ENCODE measurements at regions not wholly inside any gene's neighbourhood (a gene's known extent, or its start where the extent isn't known, plus 50 kb on each side); places are given as distances from the start of the nearest gene placed in this dataset.

DNA sequence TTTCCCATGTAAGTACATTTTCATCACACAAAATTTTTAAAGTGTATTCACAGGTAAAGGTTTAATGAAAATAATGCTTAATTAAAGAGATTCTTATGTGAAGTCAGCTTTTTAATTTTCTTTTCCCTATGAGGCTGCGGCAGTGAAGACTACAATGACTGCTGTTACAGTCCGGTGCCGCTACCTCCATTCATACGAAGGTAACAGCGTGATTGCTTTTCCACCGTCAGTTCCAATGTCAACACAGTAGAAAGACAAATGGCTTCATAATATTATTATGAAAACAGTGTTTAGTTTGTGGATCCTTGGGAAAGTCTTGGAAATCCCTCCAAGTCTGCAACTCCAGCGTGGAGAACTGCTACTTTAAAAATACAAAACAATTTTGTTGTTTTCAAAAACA is 254.9 kb upstream of the NRIP1 start:
- H3K36me3 ChIP-seq = no peaks in the 10 kb centered on the region
- no peaks in the 10 kb centered on the region for H3K9me3 ChIP-seq
- H3K27me3 ChIP-seq = no peaks in the 10 kb centered on the region
- no peaks in the 10 kb centered on the region for H3K4me1 ChIP-seq
- H3K4me3 ChIP-seq = no peak overlapping the region
- WGBS, 2 donors (ENCODE audit: low coverage in 1 of 2) = 44 to 75% methylated on average over 6 to 7 of the region's 7 CpGs
- TF ChIP-seq POLR2AphosphoS5 (IDR thresholded peaks at IDR 0.05) = no peak
- no peak for ATAC-seq
- H3K27ac ChIP-seq = no peak overlapping the region

DNA sequence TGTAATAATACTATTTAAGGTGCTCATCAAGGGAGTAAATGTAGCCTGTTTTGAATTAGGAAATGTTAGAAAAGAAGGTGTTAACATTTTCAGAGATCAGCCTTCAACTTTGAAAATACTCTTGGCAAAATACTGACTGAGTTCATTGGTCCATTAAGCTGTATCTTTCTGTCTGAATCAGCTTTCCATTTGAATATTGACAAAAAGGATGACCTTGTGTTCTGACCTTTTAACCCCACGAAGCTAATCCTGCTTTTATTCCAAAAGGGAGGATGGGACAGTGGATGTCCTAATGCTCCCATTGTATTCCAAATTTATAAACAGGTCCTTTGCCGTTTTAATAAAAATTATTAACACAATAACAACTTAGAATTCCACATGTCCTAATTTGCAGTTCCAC is 259.7 kb upstream of the NRIP1 start:
- no peak for TF ChIP-seq POLR2AphosphoS5 (IDR thresholded peaks at IDR 0.05)
- TF ChIP-seq, protein P1, sequence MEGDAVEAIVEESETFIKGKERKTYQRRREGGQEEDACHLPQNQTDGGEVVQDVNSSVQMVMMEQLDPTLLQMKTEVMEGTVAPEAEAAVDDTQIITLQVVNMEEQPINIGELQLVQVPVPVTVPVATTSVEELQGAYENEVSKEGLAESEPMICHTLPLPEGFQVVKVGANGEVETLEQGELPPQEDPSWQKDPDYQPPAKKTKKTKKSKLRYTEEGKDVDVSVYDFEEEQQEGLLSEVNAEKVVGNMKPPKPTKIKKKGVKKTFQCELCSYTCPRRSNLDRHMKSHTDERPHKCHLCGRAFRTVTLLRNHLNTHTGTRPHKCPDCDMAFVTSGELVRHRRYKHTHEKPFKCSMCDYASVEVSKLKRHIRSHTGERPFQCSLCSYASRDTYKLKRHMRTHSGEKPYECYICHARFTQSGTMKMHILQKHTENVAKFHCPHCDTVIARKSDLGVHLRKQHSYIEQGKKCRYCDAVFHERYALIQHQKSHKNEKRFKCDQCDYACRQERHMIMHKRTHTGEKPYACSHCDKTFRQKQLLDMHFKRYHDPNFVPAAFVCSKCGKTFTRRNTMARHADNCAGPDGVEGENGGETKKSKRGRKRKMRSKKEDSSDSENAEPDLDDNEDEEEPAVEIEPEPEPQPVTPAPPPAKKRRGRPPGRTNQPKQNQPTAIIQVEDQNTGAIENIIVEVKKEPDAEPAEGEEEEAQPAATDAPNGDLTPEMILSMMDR (IDR thresholded peaks at IDR 0.05) = no peak
- no peak for TF ChIP-seq EP300 (IDR thresholded peaks at IDR 0.05)
- TF ChIP-seq POLR2A (IDR thresholded peaks at IDR 0.05) = no peak
- H3K9me3 ChIP-seq = peaks cover 0 to 4% (median 0%) of the 10 kb centered on the region in 3 donors
- no peaks in the 10 kb centered on the region for H3K4me1 ChIP-seq
- no peak overlapping the region for H3K27ac ChIP-seq
- no peak overlapping the region for H3K4me3 ChIP-seq
- ATAC-seq = no peak
- H3K36me3 ChIP-seq = no peaks in the 10 kb centered on the region
- no peaks in the 10 kb centered on the region for H3K27me3 ChIP-seq
- WGBS, 2 donors (ENCODE audit: low coverage in 1 of 2) = 57 to 62% methylated on average over 2 of the region's 2 CpGs

DNA sequence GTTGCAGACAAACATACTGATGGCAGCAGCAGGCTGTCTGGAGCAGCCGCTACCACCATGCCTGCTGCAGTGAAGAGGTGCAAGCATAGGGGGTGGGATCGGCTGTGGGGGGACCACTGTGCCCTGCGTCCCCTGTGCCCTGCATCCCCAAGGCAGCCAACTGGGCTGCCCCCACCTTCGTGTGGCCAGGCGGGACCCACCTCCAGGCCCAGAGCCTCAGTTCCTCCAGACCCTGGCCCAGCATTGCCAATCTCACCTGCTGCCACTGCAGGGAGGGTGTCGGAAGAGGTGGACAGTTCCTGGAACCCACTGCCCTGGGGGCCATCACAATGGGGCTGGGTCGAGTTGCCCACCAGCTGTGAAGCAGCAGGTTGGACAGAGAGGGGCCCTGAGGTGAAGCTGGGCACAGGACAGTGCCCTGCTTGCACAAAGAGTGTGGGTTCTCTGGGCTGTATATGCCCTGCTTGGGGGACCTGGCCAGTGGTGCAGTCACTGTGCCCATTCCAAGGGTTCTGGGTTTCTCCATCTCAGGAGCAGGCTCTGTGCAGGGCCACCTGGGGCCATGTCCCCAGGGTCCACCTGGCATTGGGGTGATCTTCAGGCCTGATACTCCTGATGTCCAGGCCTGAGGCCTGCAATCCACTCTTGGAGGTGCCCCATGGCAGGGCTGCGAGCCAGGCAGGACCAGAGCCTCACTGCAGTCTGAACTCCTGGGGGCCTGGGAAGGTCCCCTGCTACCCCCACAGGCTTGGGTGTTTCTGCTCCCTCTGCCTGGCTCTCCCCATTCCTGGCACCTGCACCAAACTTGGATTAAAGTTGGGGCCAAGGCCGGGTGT is 261.4 kb upstream of the NRIP1 start:
- Histone ChIP-seq H3K27me3 (no peaks in the 10 kb centered on the region), H3K4me3 (no peak overlapping the region), H3K36me3 (no peaks in the 10 kb centered on the region), H3K9me3 (peaks cover 0 to 4% (median 0%) of the 10 kb centered on the region in 3 donors), H3K4me1 (no peaks in the 10 kb centered on the region), H3K27ac (no peak overlapping the region)
- ATAC-seq = no peak
- no peak for TF ChIP-seq EP300 (IDR thresholded peaks at IDR 0.05)
- no peak for TF ChIP-seq POLR2A (IDR thresholded peaks at IDR 0.05)
- TF ChIP-seq, protein P1 (IDR thresholded peaks at IDR 0.05) = no peak
- TF ChIP-seq POLR2AphosphoS5 (IDR thresholded peaks at IDR 0.05) = no peak
- WGBS, 2 donors (ENCODE audit: low coverage in 1 of 2) = 96 to 100% methylated on average over 2 to 4 of the region's 9 CpGs

DNA sequence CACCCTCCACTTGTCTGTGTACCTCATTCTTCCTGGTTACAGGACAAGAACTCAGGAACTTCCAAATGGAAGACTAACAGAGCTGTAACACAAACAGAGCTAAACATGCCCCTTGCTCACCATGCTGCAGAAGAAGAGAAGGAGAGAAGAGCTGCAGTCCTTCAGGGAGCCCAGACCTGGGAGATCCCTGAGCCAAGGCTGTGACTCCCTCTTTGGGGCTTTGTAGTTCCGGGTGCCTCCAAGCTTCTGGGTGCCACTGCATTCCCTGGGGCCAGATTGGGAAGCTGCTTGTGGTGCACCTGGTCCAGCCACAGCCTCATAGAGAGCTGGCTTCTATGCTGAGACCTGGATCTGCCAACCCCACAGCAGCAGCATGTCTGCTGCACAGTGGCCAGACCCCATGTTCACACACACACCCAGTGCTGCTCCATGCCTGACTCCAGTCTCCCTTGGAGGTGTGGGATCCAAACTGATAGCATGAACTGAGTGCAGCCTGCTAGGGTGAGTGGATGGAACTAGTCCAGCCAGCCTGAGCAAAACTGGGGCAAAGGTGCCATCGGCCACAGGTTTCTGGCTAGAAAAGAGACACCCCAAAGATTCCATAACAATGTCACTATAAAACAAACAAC is 263.0 kb upstream of the NRIP1 start:
- WGBS, 2 donors (ENCODE audit: low coverage in 1 of 2) = 53 to 75% methylated on average over 1 of the region's 2 CpGs
- no peak for ATAC-seq
- peaks cover 0 to 4% (median 0%) of the 10 kb centered on the region in 3 donors for H3K9me3 ChIP-seq

DNA sequence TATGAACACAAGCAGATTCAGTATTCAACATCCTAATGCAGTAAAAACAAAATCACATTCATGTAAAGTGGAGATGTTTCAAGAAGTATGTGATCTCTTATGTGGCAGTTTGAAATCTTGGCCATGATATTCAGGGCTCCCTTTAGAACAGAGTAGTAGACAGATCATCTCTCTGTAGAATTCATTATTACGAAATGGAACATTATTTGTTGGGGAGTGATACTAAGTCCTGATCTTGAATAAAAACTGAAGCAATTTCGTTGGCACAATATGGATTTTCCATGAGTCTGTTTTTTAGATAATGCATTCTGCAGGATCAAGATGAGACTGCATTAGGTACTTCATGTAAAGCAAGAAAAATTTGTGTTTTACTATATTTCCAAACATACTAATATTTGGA is 264.4 kb upstream of the NRIP1 start:
- no peak for TF ChIP-seq EP300 (IDR thresholded peaks at IDR 0.05)
- no peak for TF ChIP-seq POLR2A (IDR thresholded peaks at IDR 0.05)
- WGBS, 2 donors (ENCODE audit: low coverage in 1 of 2) = 78 to 88% methylated on average over 2 of the region's 2 CpGs
- ATAC-seq = no peak

More for the DNA sequence above, 263.0 kb upstream of the NRIP1 start:
- H3K4me3 ChIP-seq = no peak overlapping the region
- H3K36me3 ChIP-seq = no peaks in the 10 kb centered on the region
- TF ChIP-seq POLR2AphosphoS5 (IDR thresholded peaks at IDR 0.05) (no peak), POLR2A (IDR thresholded peaks at IDR 0.05) (no peak), EP300 (IDR thresholded peaks at IDR 0.05) (no peak)
- TF ChIP-seq, protein P1 (IDR thresholded peaks at IDR 0.05) = no peak
- no peaks in the 10 kb centered on the region for H3K4me1 ChIP-seq
- no peaks in the 10 kb centered on the region for H3K27me3 ChIP-seq
- H3K27ac ChIP-seq = no peak overlapping the region

DNA sequence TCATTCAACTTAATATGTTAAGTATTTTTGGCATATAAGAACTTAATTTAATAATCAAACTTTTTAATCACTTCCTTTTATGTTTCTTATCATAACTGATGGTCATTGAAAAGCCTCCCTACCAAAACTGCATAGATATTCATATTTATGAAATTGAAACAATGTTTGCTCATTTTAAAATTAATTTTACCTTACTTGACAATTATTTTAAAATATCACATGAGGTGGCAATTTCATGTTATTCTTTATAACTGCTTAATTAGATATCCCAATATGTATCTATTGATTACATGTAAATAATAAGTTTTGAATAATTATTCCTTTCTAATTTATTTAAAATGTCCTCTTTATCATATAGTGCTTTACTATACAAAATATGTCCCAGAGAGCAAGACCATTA is 266.1 kb upstream of the NRIP1 start:
- no peak for ATAC-seq
- no peak overlapping the region for H3K27ac ChIP-seq
- H3K4me1 ChIP-seq = no peaks in the 10 kb centered on the region
- peaks cover 0 to 4% (median 0%) of the 10 kb centered on the region in 3 donors for H3K9me3 ChIP-seq
- H3K4me3 ChIP-seq = no peak overlapping the region
- no peaks in the 10 kb centered on the region for H3K27me3 ChIP-seq
- TF ChIP-seq POLR2AphosphoS5 (IDR thresholded peaks at IDR 0.05) (no peak), POLR2A (IDR thresholded peaks at IDR 0.05) (no peak), EP300 (IDR thresholded peaks at IDR 0.05) (no peak)
- TF ChIP-seq, protein P1 (IDR thresholded peaks at IDR 0.05) = no peak
- no peaks in the 10 kb centered on the region for H3K36me3 ChIP-seq

More for the DNA sequence above, 264.4 kb upstream of the NRIP1 start:
- H3K36me3 ChIP-seq = no peaks in the 10 kb centered on the region
- no peak overlapping the region for H3K4me3 ChIP-seq
- no peak overlapping the region for H3K27ac ChIP-seq
- H3K4me1 ChIP-seq = no peaks in the 10 kb centered on the region
- H3K27me3 ChIP-seq = no peaks in the 10 kb centered on the region
- H3K9me3 ChIP-seq = peaks cover 0 to 4% (median 0%) of the 10 kb centered on the region in 3 donors
